ENCODE measurements at regions not wholly inside any gene's neighbourhood (a gene's known extent, or its start where the extent isn't known, plus 50 kb on each side); places are given as distances from the start of the nearest gene placed in this dataset.

DNA sequence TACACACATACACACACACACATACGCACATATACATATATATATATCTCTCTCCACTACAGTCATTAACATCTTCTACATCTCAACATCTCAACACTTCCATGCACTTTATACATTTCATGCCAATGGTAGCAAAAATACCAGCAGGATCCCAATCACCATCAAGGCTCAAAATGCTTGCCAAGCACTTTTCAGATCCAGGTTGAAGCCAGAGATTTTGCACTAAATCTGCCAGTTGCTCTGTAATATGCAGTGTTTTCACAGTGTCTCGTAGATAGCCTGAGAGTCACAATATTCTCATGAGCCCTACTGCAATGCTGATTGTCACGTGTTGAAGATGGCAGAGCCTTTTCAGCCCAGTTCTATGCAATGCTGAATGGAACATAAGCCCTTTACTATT, 1140.9 kb upstream of the C9orf72 start:
- ChIA-PET CTCF (no interaction called here), POLR2A (no interaction called here)
- H3K4me3 Mint-ChIP-seq (ENCODE audit: unreplicated experiment) = no peak overlapping the region
- no peak overlapping the region for H3K27ac Mint-ChIP-seq (ENCODE audit: unreplicated experiment)
- TF ChIP-seq, protein P1, sequence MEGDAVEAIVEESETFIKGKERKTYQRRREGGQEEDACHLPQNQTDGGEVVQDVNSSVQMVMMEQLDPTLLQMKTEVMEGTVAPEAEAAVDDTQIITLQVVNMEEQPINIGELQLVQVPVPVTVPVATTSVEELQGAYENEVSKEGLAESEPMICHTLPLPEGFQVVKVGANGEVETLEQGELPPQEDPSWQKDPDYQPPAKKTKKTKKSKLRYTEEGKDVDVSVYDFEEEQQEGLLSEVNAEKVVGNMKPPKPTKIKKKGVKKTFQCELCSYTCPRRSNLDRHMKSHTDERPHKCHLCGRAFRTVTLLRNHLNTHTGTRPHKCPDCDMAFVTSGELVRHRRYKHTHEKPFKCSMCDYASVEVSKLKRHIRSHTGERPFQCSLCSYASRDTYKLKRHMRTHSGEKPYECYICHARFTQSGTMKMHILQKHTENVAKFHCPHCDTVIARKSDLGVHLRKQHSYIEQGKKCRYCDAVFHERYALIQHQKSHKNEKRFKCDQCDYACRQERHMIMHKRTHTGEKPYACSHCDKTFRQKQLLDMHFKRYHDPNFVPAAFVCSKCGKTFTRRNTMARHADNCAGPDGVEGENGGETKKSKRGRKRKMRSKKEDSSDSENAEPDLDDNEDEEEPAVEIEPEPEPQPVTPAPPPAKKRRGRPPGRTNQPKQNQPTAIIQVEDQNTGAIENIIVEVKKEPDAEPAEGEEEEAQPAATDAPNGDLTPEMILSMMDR (IDR thresholded peaks at IDR 0.05; ENCODE audit: insufficient read depth in 1 of 2, low read depth in 1 of 2, low read length in 1 of 2, severe bottlenecking in 1 of 2, unreplicated experiment in 1 of 2) = no peak
- intact Hi-C loops (cut with micrococcal nuclease; ENCODE audit: unreplicated experiment) = no loop called here
- no peaks in the 10 kb centered on the region for H3K27me3 Mint-ChIP-seq (ENCODE audit: insufficient read depth, unreplicated experiment)
- no peaks in the 10 kb centered on the region for H3K9me3 Mint-ChIP-seq (ENCODE audit: unreplicated experiment)
- no peaks in the 10 kb centered on the region for H3K27me3 ChIP-seq (replicated peaks; ENCODE audit: control insufficient read depth, insufficient read depth, low read length)
- H3K9me3 ChIP-seq = no peaks in the 10 kb centered on the region
- no peaks in the 10 kb centered on the region for H3K4me1 Mint-ChIP-seq (ENCODE audit: low read depth, unreplicated experiment)
- no peaks in the 10 kb centered on the region for H3K36me3 ChIP-seq (ENCODE audit: control insufficient read depth, insufficient read depth, low read length)
- H3K4me3 ChIP-seq (ENCODE audit: low read depth, low read length) = no peak overlapping the region
- BruUV-seq (replicated peaks) = no TSS peak
- no peaks in the 10 kb centered on the region for H3K36me3 Mint-ChIP-seq (ENCODE audit: insufficient read depth, unreplicated experiment)
- DNase-seq = no peak
- no peaks in the 10 kb centered on the region for H3K4me1 ChIP-seq

DNA sequence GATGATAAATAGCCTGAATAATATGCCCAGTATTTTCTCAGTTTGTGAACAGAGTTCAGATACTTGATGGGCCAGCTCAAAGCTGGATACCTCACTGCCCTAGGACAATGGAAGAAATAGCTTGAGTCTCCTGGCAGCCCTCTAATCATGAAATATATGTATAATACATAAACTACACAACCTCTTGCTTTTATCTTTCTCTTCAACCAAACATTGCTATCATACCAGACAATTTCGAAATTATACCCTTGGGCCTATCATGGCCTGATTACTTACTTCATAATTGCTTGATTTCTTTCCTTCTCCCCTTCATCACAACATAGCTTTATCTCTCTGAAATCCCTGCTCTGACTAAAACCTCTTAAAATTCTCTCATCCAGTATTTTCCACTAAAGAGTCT, 1144.9 kb upstream of the C9orf72 start:
- no peaks in the 10 kb centered on the region for H3K27me3 ChIP-seq (replicated peaks; ENCODE audit: control insufficient read depth, insufficient read depth, low read length)
- Mint-ChIP-seq H3K27me3 (ENCODE audit: insufficient read depth, unreplicated experiment) (no peaks in the 10 kb centered on the region), H3K9me3 (ENCODE audit: unreplicated experiment) (no peaks in the 10 kb centered on the region), H3K4me3 (ENCODE audit: unreplicated experiment) (no peak overlapping the region), H3K36me3 (ENCODE audit: insufficient read depth, unreplicated experiment) (no peaks in the 10 kb centered on the region), H3K27ac (ENCODE audit: unreplicated experiment) (no peak overlapping the region), H3K4me1 (ENCODE audit: low read depth, unreplicated experiment) (no peaks in the 10 kb centered on the region)
- TF ChIP-seq, protein P1 (IDR thresholded peaks at IDR 0.05; ENCODE audit: insufficient read depth in 1 of 2, low read depth in 1 of 2, low read length in 1 of 2, severe bottlenecking in 1 of 2, unreplicated experiment in 1 of 2) = no peak
- H3K4me1 ChIP-seq = no peaks in the 10 kb centered on the region
- intact Hi-C loops (cut with micrococcal nuclease; ENCODE audit: unreplicated experiment) = no loop called here
- ChIA-PET POLR2A (no interaction called here), CTCF (no interaction called here)
- H3K36me3 ChIP-seq (ENCODE audit: control insufficient read depth, insufficient read depth, low read length) = no peaks in the 10 kb centered on the region
- H3K9me3 ChIP-seq = no peaks in the 10 kb centered on the region
- no peak overlapping the region for H3K4me3 ChIP-seq (ENCODE audit: low read depth, low read length)
- no TSS peak for BruUV-seq (replicated peaks)
- no peak for DNase-seq

DNA sequence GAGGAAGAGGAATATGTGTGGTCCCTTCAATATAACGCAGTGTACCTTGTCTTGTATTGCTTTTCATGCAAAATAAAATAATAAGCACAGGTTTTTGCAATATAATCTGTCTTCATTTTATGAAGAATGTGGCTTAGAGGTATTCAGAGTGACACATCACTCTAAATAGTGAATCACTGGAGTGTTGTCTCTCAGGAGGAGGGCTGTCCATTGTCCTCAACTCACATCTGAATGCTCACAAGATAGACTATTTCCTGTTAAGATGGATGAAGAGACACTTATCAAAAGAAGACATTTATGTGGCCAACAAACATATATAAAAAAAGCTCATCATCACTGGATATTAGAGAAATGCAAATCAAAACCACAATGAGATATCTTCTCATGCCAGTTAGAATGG, 1147.5 kb upstream of the C9orf72 start:
- Mint-ChIP-seq H3K27ac (ENCODE audit: unreplicated experiment) (no peak overlapping the region), H3K4me3 (ENCODE audit: unreplicated experiment) (no peak overlapping the region), H3K4me1 (ENCODE audit: low read depth, unreplicated experiment) (no peaks in the 10 kb centered on the region), H3K9me3 (ENCODE audit: unreplicated experiment) (no peaks in the 10 kb centered on the region), H3K36me3 (ENCODE audit: insufficient read depth, unreplicated experiment) (no peaks in the 10 kb centered on the region), H3K27me3 (ENCODE audit: insufficient read depth, unreplicated experiment) (no peaks in the 10 kb centered on the region)
- TF ChIP-seq, protein P1 (IDR thresholded peaks at IDR 0.05; ENCODE audit: insufficient read depth in 1 of 2, low read depth in 1 of 2, low read length in 1 of 2, severe bottlenecking in 1 of 2, unreplicated experiment in 1 of 2) = no peak
- BruUV-seq (replicated peaks) = no TSS peak
- no peaks in the 10 kb centered on the region for H3K4me1 ChIP-seq
- no peaks in the 10 kb centered on the region for H3K27me3 ChIP-seq (replicated peaks; ENCODE audit: control insufficient read depth, insufficient read depth, low read length)
- no peak overlapping the region for H3K4me3 ChIP-seq (ENCODE audit: low read depth, low read length)
- no peaks in the 10 kb centered on the region for H3K36me3 ChIP-seq (ENCODE audit: control insufficient read depth, insufficient read depth, low read length)
- ChIA-PET POLR2A (no interaction called here), CTCF (no interaction called here)
- no peaks in the 10 kb centered on the region for H3K9me3 ChIP-seq
- DNase-seq = no peak
- intact Hi-C loops (cut with micrococcal nuclease; ENCODE audit: unreplicated experiment) = no loop called here
